ENCODE measurements at regions not wholly inside any gene's neighbourhood (a gene's known extent, or its start where the extent isn't known, plus 50 kb on each side); places are given as distances from the start of the nearest gene placed in this dataset.

GRCh38 chr11:134480136-134480712, 68.2 kb upstream of the B3GAT1 start:
- TF ChIP-seq ISL1 (CRISPR knock-in tag; IDR thresholded peaks at IDR 0.05) (no peak), GLIS3 (CRISPR knock-in tag; IDR thresholded peaks at IDR 0.05) (no peak), CSDC2 (CRISPR knock-in tag; IDR thresholded peaks at IDR 0.05) (no peak), ESRRG (CRISPR knock-in tag; IDR thresholded peaks at IDR 0.05) (no peak), ARNTL (CRISPR knock-in tag; IDR thresholded peaks at IDR 0.05; ENCODE audit: borderline replicate concordance, low read depth) (no peak), SNAI2 (CRISPR knock-in tag; IDR thresholded peaks at IDR 0.05) (no peak), ZFP3 (CRISPR knock-in tag; IDR thresholded peaks at IDR 0.05) (no peak)

DNA sequence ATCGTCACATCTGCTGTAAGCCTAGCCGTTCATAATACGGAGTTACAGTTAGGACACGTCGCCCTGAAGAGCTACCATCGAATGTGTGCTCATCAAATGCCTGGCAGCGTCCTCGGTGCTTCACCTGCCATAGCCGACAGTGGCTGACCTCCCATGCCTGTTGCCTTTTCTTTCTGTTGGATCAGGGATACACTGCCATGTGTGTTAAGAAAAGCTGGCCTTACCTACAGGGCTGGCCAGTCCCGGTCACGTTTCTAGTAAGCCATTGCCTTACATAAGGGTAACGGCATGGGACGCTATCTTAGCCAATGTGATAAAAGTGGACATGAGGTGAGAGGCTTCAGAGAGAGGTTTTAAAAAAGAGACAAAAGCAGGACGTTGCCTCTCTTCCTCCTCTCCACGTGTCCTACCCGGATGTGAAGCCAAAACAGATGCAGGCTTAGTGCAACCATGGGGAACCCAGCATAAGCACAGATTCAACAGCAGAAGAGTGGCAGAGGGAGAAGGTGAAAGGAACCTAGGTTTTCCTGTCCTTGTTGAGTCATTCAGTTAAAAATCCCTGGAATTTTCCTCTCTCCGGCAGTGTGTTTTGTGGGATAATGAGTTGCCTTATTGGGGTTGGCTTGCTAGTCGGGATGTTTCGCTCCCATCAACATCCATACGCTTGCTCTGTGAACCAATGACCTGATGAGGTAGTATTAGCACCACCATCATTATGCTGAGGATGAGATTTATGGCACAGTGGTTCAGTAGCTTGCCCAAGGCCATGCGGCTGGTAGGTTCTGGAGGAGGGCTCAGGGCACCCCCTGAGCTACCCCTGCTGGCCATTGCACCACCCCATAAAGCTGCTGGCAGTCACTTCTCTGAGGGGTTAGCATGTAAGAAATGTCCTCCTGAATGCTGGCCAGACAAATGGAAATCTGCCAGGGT, 67.4 kb upstream of the B3GAT1 start:
- TF ChIP-seq BACH2 (CRISPR knock-in tag; IDR thresholded peaks at IDR 0.05; ENCODE audit: borderline replicate concordance) (no peak), ZNF565 (CRISPR knock-in tag; conservative IDR thresholded peaks at IDR 0.05; ENCODE audit: low read depth) (no peak), TCF4 (CRISPR knock-in tag; IDR thresholded peaks at IDR 0.05; ENCODE audit: borderline replicate concordance) (no peak), ZNF8 (CRISPR knock-in tag; IDR thresholded peaks at IDR 0.05) (no peak), SNAI2 (CRISPR knock-in tag; IDR thresholded peaks at IDR 0.05) (no peak), PPARA (CRISPR knock-in tag; IDR thresholded peaks at IDR 0.05; ENCODE audit: borderline replicate concordance) (no peak), ZFP3 (CRISPR knock-in tag; IDR thresholded peaks at IDR 0.05) (no peak), POU6F1 (CRISPR knock-in tag; IDR thresholded peaks at IDR 0.05; ENCODE audit: borderline replicate concordance, low read depth) (no peak), RARB (CRISPR knock-in tag; IDR thresholded peaks at IDR 0.05) (no peak), CREB5 (CRISPR knock-in tag; IDR thresholded peaks at IDR 0.05; ENCODE audit: low read depth) (no peak)
- TF ChIP-seq, protein P1, sequence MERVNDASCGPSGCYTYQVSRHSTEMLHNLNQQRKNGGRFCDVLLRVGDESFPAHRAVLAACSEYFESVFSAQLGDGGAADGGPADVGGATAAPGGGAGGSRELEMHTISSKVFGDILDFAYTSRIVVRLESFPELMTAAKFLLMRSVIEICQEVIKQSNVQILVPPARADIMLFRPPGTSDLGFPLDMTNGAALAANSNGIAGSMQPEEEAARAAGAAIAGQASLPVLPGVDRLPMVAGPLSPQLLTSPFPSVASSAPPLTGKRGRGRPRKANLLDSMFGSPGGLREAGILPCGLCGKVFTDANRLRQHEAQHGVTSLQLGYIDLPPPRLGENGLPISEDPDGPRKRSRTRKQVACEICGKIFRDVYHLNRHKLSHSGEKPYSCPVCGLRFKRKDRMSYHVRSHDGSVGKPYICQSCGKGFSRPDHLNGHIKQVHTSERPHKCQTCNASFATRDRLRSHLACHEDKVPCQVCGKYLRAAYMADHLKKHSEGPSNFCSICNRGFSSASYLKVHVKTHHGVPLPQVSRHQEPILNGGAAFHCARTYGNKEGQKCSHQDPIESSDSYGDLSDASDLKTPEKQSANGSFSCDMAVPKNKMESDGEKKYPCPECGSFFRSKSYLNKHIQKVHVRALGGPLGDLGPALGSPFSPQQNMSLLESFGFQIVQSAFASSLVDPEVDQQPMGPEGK (CRISPR knock-in tag; IDR thresholded peaks at IDR 0.05; ENCODE audit: borderline replicate concordance), result no peak
- TF ChIP-seq, protein P2, sequence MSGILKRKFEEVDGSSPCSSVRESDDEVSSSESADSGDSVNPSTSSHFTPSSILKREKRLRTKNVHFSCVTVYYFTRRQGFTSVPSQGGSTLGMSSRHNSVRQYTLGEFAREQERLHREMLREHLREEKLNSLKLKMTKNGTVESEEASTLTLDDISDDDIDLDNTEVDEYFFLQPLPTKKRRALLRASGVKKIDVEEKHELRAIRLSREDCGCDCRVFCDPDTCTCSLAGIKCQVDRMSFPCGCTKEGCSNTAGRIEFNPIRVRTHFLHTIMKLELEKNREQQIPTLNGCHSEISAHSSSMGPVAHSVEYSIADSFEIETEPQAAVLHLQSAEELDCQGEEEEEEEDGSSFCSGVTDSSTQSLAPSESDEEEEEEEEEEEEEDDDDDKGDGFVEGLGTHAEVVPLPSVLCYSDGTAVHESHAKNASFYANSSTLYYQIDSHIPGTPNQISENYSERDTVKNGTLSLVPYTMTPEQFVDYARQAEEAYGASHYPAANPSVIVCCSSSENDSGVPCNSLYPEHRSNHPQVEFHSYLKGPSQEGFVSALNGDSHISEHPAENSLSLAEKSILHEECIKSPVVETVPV (CRISPR knock-in tag; IDR thresholded peaks at IDR 0.05), result no peak
- no peak for ATAC-seq

More at GRCh38 chr11:134480136-134480712, 68.2 kb upstream of the B3GAT1 start:
- no peak for ATAC-seq

- ATAC-seq, result no peak
- TF ChIP-seq ISL1 (CRISPR knock-in tag; IDR thresholded peaks at IDR 0.05), result no peak
- no peak for TF ChIP-seq SNAI2 (CRISPR knock-in tag; IDR thresholded peaks at IDR 0.05)
- no peak for TF ChIP-seq ZFP3 (CRISPR knock-in tag; IDR thresholded peaks at IDR 0.05)
- TF ChIP-seq, protein P3, sequence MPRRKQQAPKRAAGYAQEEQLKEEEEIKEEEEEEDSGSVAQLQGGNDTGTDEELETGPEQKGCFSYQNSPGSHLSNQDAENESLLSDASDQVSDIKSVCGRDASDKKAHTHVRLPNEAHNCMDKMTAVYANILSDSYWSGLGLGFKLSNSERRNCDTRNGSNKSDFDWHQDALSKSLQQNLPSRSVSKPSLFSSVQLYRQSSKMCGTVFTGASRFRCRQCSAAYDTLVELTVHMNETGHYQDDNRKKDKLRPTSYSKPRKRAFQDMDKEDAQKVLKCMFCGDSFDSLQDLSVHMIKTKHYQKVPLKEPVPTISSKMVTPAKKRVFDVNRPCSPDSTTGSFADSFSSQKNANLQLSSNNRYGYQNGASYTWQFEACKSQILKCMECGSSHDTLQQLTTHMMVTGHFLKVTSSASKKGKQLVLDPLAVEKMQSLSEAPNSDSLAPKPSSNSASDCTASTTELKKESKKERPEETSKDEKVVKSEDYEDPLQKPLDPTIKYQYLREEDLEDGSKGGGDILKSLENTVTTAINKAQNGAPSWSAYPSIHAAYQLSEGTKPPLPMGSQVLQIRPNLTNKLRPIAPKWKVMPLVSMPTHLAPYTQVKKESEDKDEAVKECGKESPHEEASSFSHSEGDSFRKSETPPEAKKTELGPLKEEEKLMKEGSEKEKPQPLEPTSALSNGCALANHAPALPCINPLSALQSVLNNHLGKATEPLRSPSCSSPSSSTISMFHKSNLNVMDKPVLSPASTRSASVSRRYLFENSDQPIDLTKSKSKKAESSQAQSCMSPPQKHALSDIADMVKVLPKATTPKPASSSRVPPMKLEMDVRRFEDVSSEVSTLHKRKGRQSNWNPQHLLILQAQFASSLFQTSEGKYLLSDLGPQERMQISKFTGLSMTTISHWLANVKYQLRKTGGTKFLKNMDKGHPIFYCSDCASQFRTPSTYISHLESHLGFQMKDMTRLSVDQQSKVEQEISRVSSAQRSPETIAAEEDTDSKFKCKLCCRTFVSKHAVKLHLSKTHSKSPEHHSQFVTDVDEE (CRISPR knock-in tag; IDR thresholded peaks at IDR 0.05), result no peak
- no peak for TF ChIP-seq ZFP30 (CRISPR knock-in tag; IDR thresholded peaks at IDR 0.05)
- TF ChIP-seq BACH2 (CRISPR knock-in tag; IDR thresholded peaks at IDR 0.05; ENCODE audit: borderline replicate concordance), result no peak
- TF ChIP-seq CREB5 (CRISPR knock-in tag; IDR thresholded peaks at IDR 0.05; ENCODE audit: low read depth), result no peak
- TF ChIP-seq ZC3H10 (CRISPR knock-in tag; IDR thresholded peaks at IDR 0.05), result no peak
- TF ChIP-seq, protein P1 (CRISPR knock-in tag; IDR thresholded peaks at IDR 0.05; ENCODE audit: borderline replicate concordance), result no peak
- no peak for TF ChIP-seq ZNF70 (CRISPR knock-in tag; IDR thresholded peaks at IDR 0.05)
- no peak for TF ChIP-seq GLIS3 (CRISPR knock-in tag; IDR thresholded peaks at IDR 0.05)
- no peak for TF ChIP-seq ZNF8 (CRISPR knock-in tag; IDR thresholded peaks at IDR 0.05)
- TF ChIP-seq ZNF565 (CRISPR knock-in tag; conservative IDR thresholded peaks at IDR 0.05; ENCODE audit: low read depth), result no peak
- no peak for TF ChIP-seq POU6F1 (CRISPR knock-in tag; IDR thresholded peaks at IDR 0.05; ENCODE audit: borderline replicate concordance, low read depth)
Observed at GRCh38 chr11:134478611-134479010, 66.6 kb upstream of the B3GAT1 start.
